Left lung (tissue), 4 donors: ENCODE measurements at regions not wholly inside any gene's neighbourhood (a gene's known extent, or its start where the extent isn't known, plus 50 kb on each side); places are given as distances from the start of the nearest gene placed in this dataset.

Source experiments
- ATAC-seq: fragments of 200-7000 bp; cut with Tn5 transposase; one replicate; pipeline ENCODE4 v1.9.1; 2020; ENCODE audit warnings: moderate library complexity
- DNase-seq, 4 donors: peaks; one replicate each; pipeline ENCODE4 v3.0.0-alpha.2; 2013 to 2020
- H3K27ac ChIP-seq, 2 donors: fragments of 200-600 bp; sonication (generic) in 1 of 2; one replicate each; pipeline versions ENCODE4 v1.5.0 to v1.8.0; 2020 to 2021
- H3K27me3 ChIP-seq, 2 donors: fragments of 200-600 bp; sonication (generic) in 1 of 2; one replicate each; pipeline versions ENCODE4 v1.5.0 to v1.8.0; 2020 to 2021
- H3K36me3 ChIP-seq, 2 donors: fragments of 200-600 bp; sonication (generic) in 1 of 2; one replicate each; pipeline versions ENCODE4 v1.5.0 to v1.8.0; 2020 to 2021
- H3K4me1 ChIP-seq, 2 donors: fragments of 200-600 bp; one replicate each; pipeline ENCODE4 v1.8.0; 2021
- H3K4me3 ChIP-seq, 2 donors: fragments of 200-600 bp; sonication (generic) in 1 of 2; one replicate each; pipeline versions ENCODE4 v1.5.0 to v1.8.0; 2020 to 2021; ENCODE audit warnings: mild to moderate bottlenecking in 1 of 2
- H3K9me3 ChIP-seq, 2 donors: fragments of 200-600 bp; sonication (generic) in 1 of 2; one replicate each; pipeline versions ENCODE4 v1.5.0 to v1.8.0; 2020 to 2021
- CTCF ChIP-seq, 2 donors: fragments of 200-600 bp; sonication (generic) in 1 of 2; IDR thresholded peaks; one replicate each; pipeline versions ENCODE4 v1.5.0 to v1.8.0; 2021; ENCODE audit warnings: antibody characterized with exemption in 2 of 2
- intact Hi-C, 2 donors: fragments of 100-400 bp; cut with DNase I; formaldehyde crosslinking; loops; one replicate each; pipeline versions ENCODE4 v1.11.2 to v1.14.2; 2022
- donor health status: DM: no; HTN: yes; CAD: no.
- donor health status: DM: no; HTN: no; CAD: no.

DNA sequence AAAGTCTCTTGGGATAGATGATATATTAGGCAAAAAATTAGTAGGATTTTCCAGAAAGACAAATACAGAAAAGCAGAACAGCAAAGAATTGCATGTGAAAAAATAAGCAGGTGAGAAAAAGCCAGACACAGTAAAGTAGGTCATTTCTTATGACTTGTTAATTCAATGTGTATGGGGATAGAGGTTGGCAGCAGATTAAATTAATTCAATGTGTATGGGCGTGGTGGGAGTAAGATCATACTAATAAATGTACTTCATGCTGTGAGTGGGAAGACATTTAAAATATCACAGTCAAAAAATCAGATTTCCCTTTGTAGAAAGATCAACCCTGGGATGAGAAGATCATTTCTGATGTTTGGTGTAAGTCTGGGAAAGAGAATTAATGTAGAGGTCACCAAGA lies 1146.4 kb upstream of the INTU start:
- H3K27ac ChIP-seq = no peak overlapping the region
- DNase-seq (no peak), ATAC-seq (no peak)
- H3K4me1 ChIP-seq = no peaks in the 10 kb centered on the region
- no peaks in the 10 kb centered on the region for H3K36me3 ChIP-seq
- no peak overlapping the region for H3K4me3 ChIP-seq
- intact Hi-C loops = no loop called here
- no peak for TF ChIP-seq CTCF (IDR thresholded peaks at IDR 0.05)
- H3K27me3 ChIP-seq = no peaks in the 10 kb centered on the region
- H3K9me3 ChIP-seq = peaks cover 0 to 4% of the 10 kb centered on the region in 2 donors

- peaks cover 0 to 4% of the 10 kb centered on the region in 2 donors for H3K9me3 ChIP-seq
- no peaks in the 10 kb centered on the region for H3K36me3 ChIP-seq
- H3K27me3 ChIP-seq = no peaks in the 10 kb centered on the region
- intact Hi-C loops = no loop called here
- H3K4me3 ChIP-seq = no peak overlapping the region
- no peak for TF ChIP-seq CTCF (IDR thresholded peaks at IDR 0.05)
- ATAC-seq (no peak), DNase-seq (peak in 1 of 4 donors; percentile 68)
- H3K4me1 ChIP-seq = no peaks in the 10 kb centered on the region
- no peak overlapping the region for H3K27ac ChIP-seq
Observed at GRCh38 chr4:126489826-126490463, 1142.8 kb upstream of the INTU start.

DNA sequence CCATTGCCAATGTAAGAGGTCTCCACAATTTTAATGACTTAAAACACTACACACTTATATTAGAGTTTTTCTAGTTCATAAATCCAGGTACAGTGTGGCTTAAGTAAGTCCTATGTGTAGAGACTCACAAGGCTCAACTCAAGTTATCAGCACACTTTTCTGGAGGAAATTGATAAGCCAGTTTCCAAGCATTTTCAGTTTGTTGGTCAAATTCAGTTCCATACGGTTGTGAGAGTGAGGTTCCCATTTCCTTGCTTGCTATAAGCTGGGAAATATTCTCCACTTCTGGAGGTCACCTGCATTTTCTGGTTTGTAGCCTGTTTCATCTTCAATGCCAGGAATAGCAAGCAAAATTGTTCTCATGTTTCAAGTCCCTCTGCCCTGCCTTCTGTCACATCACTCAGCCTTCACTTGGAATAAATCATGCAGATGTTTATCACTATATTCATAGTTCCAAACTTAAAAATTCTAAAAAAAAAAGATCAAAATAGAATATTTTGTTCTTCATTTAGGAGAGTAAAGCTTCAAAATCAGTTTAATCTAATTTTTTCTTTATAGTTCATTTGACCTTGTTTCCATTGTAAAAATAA lies 1137.5 kb upstream of the INTU start:
- Histone ChIP-seq H3K27ac (no peak overlapping the region), H3K4me1 (no peaks in the 10 kb centered on the region), H3K9me3 (peaks cover 0 to 3% of the 10 kb centered on the region in 2 donors), H3K36me3 (no peaks in the 10 kb centered on the region), H3K27me3 (no peaks in the 10 kb centered on the region), H3K4me3 (no peak overlapping the region)
- intact Hi-C loops = no loop called here
- no peak for TF ChIP-seq CTCF (IDR thresholded peaks at IDR 0.05)
- ATAC-seq (no peak), DNase-seq (no peak)

DNA sequence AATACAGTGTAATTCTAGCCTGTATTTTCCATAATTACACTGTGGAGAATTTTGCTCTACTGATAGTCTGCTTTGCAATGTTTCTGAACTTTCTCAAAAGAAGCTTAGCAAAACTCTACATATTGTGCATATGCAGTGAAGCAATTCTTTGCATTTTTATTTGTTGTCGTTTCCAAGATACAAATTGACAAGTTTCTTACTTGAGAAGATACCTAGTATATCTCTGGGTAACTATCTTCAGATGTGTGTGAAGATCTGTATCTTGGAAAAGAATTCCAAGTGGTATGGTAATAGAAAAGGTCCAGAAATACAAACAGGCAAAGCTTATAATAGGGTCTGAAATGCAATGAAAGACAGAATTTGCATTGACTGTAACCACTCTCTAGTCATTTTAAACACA lies 1119.8 kb upstream of the INTU start:
- TF ChIP-seq CTCF (IDR thresholded peaks at IDR 0.05) = no peak
- Histone ChIP-seq H3K4me1 (no peaks in the 10 kb centered on the region), H3K36me3 (no peaks in the 10 kb centered on the region), H3K27ac (no peak overlapping the region), H3K9me3 (no peaks in the 10 kb centered on the region), H3K27me3 (no peaks in the 10 kb centered on the region), H3K4me3 (no peak overlapping the region)
- DNase-seq (no peak), ATAC-seq (no peak)
- intact Hi-C loops = no loop called here

GRCh38 chr4:126513596-126513995 lies 1119.2 kb upstream of the INTU start:
- no peaks in the 10 kb centered on the region for H3K27me3 ChIP-seq
- no peaks in the 10 kb centered on the region for H3K9me3 ChIP-seq
- H3K4me1 ChIP-seq = no peaks in the 10 kb centered on the region
- no peak for TF ChIP-seq CTCF (IDR thresholded peaks at IDR 0.05)
- H3K4me3 ChIP-seq = no peak overlapping the region
- intact Hi-C loops = no loop called here
- DNase-seq (no peak), ATAC-seq (no peak)
- H3K27ac ChIP-seq = no peak overlapping the region
- no peaks in the 10 kb centered on the region for H3K36me3 ChIP-seq
